Choroid plexus epithelial cell (primary cell): ENCODE measurements at regions not wholly inside any gene's neighbourhood (a gene's known extent, or its start where the extent isn't known, plus 50 kb on each side); places are given as distances from the start of the nearest gene placed in this dataset.

Experiments
- DNase-seq: peaks from one replicate; pipeline ENCODE4 v3.0.0-alpha.2; 2010; ENCODE audit warnings: low read depth
- H3K4me3 ChIP-seq: 2 replicates; pipeline ENCODE4 v1.5.1; 2011; ENCODE audit warnings: low read depth, mild to moderate bottlenecking, control low read depth, low read length, moderate library complexity
- TF ChIP-seq, protein P1 (sequence below): conservative IDR thresholded peaks from 2 replicates; pipeline ENCODE4 v1.5.1; 2011; ENCODE audit warnings: low read depth, mild to moderate bottlenecking, control low read depth, inconsistent platforms, low read length, moderate library complexity

GRCh38 chr9:20178197-20178596 is 389.4 kb upstream of the SLC24A2 start:
- TF ChIP-seq, protein P1, sequence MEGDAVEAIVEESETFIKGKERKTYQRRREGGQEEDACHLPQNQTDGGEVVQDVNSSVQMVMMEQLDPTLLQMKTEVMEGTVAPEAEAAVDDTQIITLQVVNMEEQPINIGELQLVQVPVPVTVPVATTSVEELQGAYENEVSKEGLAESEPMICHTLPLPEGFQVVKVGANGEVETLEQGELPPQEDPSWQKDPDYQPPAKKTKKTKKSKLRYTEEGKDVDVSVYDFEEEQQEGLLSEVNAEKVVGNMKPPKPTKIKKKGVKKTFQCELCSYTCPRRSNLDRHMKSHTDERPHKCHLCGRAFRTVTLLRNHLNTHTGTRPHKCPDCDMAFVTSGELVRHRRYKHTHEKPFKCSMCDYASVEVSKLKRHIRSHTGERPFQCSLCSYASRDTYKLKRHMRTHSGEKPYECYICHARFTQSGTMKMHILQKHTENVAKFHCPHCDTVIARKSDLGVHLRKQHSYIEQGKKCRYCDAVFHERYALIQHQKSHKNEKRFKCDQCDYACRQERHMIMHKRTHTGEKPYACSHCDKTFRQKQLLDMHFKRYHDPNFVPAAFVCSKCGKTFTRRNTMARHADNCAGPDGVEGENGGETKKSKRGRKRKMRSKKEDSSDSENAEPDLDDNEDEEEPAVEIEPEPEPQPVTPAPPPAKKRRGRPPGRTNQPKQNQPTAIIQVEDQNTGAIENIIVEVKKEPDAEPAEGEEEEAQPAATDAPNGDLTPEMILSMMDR, result no peak
- DNase-seq, result no peak
- H3K4me3 ChIP-seq, result no peak overlapping the region

DNA sequence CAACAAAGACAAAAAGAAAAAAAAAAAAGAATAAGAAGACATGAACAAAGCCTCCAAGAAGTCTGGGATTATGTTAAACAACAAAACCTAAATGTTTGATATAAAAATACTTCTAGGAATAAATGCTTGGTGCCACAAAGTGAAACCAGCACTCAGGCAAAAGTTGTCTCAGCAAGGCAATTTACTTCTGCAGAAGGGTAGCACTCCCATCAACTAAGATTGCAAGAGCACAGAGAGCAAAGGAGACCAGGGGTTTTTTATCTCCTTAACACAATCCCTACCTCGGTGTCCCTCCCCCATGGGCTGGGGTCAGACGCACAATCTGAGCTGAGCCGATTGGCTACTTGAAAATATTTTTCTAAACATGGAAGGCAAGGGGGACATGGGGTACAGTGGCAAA is 381.3 kb upstream of the SLC24A2 start:
- TF ChIP-seq, protein P1, result no peak
- H3K4me3 ChIP-seq, result no peak overlapping the region
- DNase-seq, result no peak

DNA sequence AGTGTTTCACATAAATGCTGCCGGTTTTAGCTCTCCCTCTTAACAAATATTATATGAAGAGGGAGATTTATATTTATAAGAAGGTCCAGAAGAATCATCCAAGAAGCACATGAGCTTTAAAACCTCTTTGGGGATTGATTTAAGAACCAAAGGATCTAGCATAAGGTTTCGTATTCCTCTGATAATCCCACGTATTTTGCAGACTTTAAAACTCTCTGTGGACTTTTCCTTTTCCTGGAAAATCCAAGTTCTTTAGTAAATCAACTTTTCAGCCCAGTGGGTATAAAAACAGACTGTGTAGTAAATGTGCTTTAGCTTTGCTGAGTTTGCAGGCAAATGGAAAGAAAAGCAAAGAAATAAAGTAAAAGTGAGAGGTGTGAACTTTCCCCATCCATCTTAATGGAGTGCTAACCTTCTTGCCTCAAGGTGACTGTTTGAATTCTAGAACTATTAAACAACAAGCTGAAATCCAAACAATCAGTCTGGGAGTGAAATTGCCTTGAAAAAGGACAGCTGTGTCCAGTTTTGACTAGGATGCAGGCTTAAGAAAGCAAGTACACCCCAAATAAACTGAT is 363.4 kb upstream of the SLC24A2 start:
- TF ChIP-seq, protein P1, result no peak
- DNase-seq, result no peak
- no peak overlapping the region for H3K4me3 ChIP-seq

DNA sequence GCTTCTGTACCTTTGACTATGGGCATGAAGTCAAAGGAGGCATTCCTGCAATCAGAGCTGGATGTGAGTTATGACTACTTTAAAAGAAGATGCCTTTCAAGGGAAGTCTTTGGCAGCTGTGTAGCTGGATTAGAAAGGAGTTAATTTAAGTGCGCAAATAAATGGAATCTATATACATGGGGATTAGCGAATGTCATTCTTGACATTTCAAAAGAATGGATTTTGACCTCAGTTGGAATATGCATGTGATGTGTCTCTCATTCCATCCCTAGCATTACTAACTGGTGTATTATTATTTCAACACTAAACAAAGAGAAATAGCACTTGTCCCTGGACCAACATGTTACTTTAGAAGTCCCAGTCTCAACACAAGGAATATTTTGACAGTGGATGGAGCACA is 359.6 kb upstream of the SLC24A2 start:
- DNase-seq, result no peak
- no peak overlapping the region for H3K4me3 ChIP-seq
- TF ChIP-seq, protein P1, result no peak

GRCh38 chr9:20144197-20144596 is 355.4 kb upstream of the SLC24A2 start:
- peak overlapping the region; percentile 36 for H3K4me3 ChIP-seq
- DNase-seq, result peak; percentile 37
- TF ChIP-seq, protein P1, result no peak

GRCh38 chr9:20139763-20140290 is 351.0 kb upstream of the SLC24A2 start:
- no peak for DNase-seq
- H3K4me3 ChIP-seq, result no peak overlapping the region
- TF ChIP-seq, protein P1, result no peak

DNA sequence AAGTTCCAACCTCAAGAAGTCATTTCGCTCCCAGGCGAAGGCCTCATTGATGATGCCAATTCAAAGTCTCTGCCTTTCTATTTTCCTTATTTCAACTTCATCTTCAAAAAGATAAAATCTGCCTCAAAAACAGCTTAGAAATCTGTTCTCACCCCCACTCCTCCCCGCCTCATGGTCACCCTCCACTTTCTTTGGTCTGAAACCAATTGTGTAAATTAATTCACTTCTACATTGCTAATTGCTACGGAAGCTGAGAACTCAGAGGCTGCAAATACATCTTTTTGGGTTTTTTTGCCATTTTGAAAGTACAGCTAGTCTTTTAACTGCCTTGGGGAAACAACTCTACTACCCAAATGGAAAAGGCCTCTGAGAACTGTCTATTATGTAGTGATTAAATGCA is 350.0 kb upstream of the SLC24A2 start:
- no peak overlapping the region for H3K4me3 ChIP-seq
- DNase-seq, result no peak
- TF ChIP-seq, protein P1, result no peak
